Activated CD8-positive, alpha-beta T cell treated with anti-CD3 and anti-CD28 coated beads for 36 hours (primary cell): ENCODE measurements at regions not wholly inside any gene's neighbourhood (a gene's known extent, or its start where the extent isn't known, plus 50 kb on each side); places are given as distances from the start of the nearest gene placed in this dataset.

Experiments used
- ATAC-seq: fragments of 200-7000 bp; cut with Tn5 transposase; one replicate; pipeline ENCODE4 v1.10.0; 2021; ENCODE audit warnings: mild to moderate bottlenecking, moderate library complexity
- CTCF ChIA-PET: fragments of 350-600 bp; sonication (Branson Sonifier 250); formaldehyde crosslinking; loops from one replicate; lab custom pipeline; 2021; ENCODE audit warnings: antibody characterized with exemption; lab: Charles Lee
- POLR2A ChIA-PET: fragments of 350-600 bp; sonication (Branson Sonifier 250); formaldehyde crosslinking; loops from one replicate; lab custom pipeline; 2021; ENCODE audit warnings: antibody characterized with exemption; lab: Charles Lee
- DNase-seq: peaks from one replicate; pipeline ENCODE4 v3.0.0-alpha.2; 2020
- H3K27ac Mint-ChIP-seq: one replicate; pipeline ENCODE4 v1.8.0; 2021; ENCODE audit warnings: mild to moderate bottlenecking, mixed read lengths
- H3K27me3 Mint-ChIP-seq: one replicate; pipeline ENCODE4 v1.8.0; 2021; ENCODE audit warnings: mixed read lengths
- H3K36me3 Mint-ChIP-seq: one replicate; pipeline ENCODE4 v1.8.0; 2021; ENCODE audit warnings: low read depth, mixed read lengths
- H3K4me1 Mint-ChIP-seq: one replicate; pipeline ENCODE4 v1.8.0; 2021; ENCODE audit warnings: low read depth, mixed read lengths
- H3K4me3 Mint-ChIP-seq: one replicate; pipeline ENCODE4 v1.8.0; 2021; ENCODE audit warnings: mild to moderate bottlenecking, moderate library complexity, mixed read lengths
- H3K9me3 Mint-ChIP-seq: one replicate; pipeline ENCODE4 v1.8.0; 2021; ENCODE audit warnings: mixed read lengths
- intact Hi-C: fragments of 100-400 bp; cut with micrococcal nuclease; formaldehyde crosslinking; loops from one replicate; pipeline ENCODE4 v1.10.0; 2022
- TF ChIP-seq, protein P1 (sequence below): fragments of 200-600 bp; IDR thresholded peaks from one replicate; pipeline ENCODE4 v1.8.0; 2022; ENCODE audit warnings: antibody characterized with exemption, mild to moderate bottlenecking

DNA sequence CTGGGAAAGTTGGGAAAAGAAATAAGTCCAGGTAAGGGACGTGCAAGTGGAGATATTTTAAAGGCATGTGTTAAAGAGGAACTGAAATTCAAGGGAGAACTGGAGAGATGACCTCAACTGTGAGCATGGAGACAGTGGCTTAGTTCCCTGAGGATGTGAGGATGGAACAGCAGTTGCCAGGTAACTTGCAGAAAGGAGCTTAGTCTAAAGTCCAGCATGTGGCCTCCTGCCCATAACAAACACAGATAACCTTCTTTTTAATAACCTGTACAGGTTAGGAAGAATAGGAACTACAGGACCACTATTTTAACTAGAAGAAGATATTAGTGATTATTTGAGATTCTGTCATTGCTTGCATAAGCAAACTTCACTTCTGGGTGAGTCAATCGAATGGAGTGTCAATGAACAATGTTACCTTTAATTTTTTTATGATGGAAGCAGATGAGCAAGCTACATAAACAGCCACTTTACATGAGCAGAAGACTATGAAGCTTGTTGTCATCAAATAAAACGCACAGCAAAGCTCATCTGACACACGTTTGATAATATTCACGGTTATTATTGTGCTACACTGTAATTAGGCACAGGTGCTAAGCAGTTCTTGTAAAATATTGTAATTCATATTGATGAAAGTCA, 291.7 kb upstream of the DDHD1 start:
- H3K27ac Mint-ChIP-seq, result no peak overlapping the region
- no peaks in the 10 kb centered on the region for H3K4me1 Mint-ChIP-seq
- no peaks in the 10 kb centered on the region for H3K36me3 Mint-ChIP-seq
- peaks cover 3% of the 10 kb centered on the region for H3K27me3 Mint-ChIP-seq
- no peak overlapping the region for H3K4me3 Mint-ChIP-seq
- no peaks in the 10 kb centered on the region for H3K9me3 Mint-ChIP-seq
- DNase-seq (no peak), ATAC-seq (no peak)
- ChIA-PET CTCF (no interaction called here), POLR2A (no interaction called here)
- TF ChIP-seq, protein P1, sequence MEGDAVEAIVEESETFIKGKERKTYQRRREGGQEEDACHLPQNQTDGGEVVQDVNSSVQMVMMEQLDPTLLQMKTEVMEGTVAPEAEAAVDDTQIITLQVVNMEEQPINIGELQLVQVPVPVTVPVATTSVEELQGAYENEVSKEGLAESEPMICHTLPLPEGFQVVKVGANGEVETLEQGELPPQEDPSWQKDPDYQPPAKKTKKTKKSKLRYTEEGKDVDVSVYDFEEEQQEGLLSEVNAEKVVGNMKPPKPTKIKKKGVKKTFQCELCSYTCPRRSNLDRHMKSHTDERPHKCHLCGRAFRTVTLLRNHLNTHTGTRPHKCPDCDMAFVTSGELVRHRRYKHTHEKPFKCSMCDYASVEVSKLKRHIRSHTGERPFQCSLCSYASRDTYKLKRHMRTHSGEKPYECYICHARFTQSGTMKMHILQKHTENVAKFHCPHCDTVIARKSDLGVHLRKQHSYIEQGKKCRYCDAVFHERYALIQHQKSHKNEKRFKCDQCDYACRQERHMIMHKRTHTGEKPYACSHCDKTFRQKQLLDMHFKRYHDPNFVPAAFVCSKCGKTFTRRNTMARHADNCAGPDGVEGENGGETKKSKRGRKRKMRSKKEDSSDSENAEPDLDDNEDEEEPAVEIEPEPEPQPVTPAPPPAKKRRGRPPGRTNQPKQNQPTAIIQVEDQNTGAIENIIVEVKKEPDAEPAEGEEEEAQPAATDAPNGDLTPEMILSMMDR, result no peak
- intact Hi-C loops, result no loop called here

DNA sequence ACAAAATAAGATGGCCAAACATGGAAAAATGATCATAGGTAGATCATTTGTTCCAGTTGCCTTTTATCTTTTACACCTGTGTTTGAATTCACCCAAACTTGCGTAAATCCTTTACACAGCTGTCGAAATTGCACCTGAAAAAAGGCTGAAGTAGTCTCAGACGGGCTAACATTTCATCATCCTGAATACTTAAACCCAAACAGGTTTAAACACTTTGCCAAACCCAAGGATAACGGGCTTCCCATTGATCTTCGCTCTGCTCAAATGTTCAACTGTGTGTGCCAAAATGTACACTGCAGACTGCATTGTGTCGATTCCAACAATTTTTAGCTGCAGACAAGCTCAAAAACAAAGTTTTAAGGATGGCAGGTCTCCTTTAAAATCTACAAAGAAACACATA, 288.7 kb upstream of the DDHD1 start:
- POLR2A ChIA-PET, result no interaction called here
- CTCF ChIA-PET, result no interaction called here
- intact Hi-C loops, result no loop called here

DNA sequence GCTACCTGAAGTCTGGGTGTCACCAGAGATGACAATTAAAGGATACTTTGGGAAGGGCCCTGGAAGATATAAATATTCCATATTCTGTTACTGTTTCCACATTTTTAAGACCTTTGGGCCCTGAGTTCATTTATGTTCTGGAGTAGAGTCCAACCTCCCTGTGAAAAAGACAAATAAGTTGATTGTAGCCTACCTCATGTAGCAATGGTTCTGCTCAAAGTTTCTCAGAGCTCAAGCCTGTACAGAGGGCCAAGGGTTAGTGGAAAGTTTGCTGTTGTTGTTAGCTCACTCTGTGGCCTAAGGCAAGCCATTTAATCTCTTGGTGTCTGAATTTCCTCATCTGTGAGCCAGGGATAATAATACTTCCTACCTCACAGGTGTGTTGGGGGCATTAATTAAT, 284.7 kb upstream of the DDHD1 start:
- H3K4me3 Mint-ChIP-seq, result no peak overlapping the region

More for the DNA sequence above, 288.7 kb upstream of the DDHD1 start:
- TF ChIP-seq, protein P1, result no peak
- Mint-ChIP-seq H3K4me3 (no peak overlapping the region), H3K4me1 (no peaks in the 10 kb centered on the region), H3K27me3 (no peaks in the 10 kb centered on the region), H3K9me3 (peaks cover 5% of the 10 kb centered on the region), H3K36me3 (no peaks in the 10 kb centered on the region), H3K27ac (no peak overlapping the region)
- DNase-seq, result no peak
- no peak for ATAC-seq

DNA sequence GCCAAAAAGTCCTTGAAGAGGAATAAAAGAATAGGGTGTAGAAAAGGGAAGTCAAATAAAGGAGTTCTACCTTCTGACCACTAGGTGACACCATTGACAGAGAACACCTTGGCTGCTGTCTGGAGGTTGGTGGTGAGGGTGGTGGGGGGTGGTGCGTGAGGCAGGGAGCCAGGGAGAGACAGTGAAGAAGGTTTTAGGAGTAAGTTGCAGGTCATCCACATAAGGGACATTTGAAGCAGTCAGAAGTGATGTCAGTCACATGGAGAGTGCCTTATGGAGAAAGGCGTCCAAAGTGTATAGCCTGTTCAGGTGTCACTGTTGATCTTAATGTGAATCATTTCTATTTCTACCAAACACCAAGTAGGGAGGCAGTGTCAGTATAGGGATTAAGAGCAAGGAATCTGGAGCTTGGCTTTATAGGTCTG, 279.3 kb upstream of the DDHD1 start:
- H3K27ac Mint-ChIP-seq, result no peak overlapping the region
- ChIA-PET CTCF (interaction anchor here (0.8 to 1.1 kb wide), 2 partner anchors 17 to 22 kb away, joined by 3 read pairs; no protein-coding TSS in a partner anchor), POLR2A (interaction anchor here (0.6 kb wide), 1 partner anchor 146 kb away, joined by 4 read pairs; no protein-coding TSS in a partner anchor)
- ATAC-seq, result peak; percentile 58
- no peak for DNase-seq
- peaks cover 2% of the 10 kb centered on the region for H3K9me3 Mint-ChIP-seq
- H3K36me3 Mint-ChIP-seq, result no peaks in the 10 kb centered on the region
- H3K4me3 Mint-ChIP-seq, result no peak overlapping the region
- no peaks in the 10 kb centered on the region for H3K4me1 Mint-ChIP-seq
- TF ChIP-seq, protein P1, result peak; percentile 49
- intact Hi-C loops, result no loop called here
- H3K27me3 Mint-ChIP-seq, result no peaks in the 10 kb centered on the region

More for the DNA sequence above, 284.7 kb upstream of the DDHD1 start:
- POLR2A ChIA-PET, result no interaction called here
- Mint-ChIP-seq H3K36me3 (no peaks in the 10 kb centered on the region), H3K4me1 (no peaks in the 10 kb centered on the region), H3K27me3 (no peaks in the 10 kb centered on the region), H3K27ac (no peak overlapping the region), H3K9me3 (peaks cover 5% of the 10 kb centered on the region)
- intact Hi-C loops, result no loop called here
- CTCF ChIA-PET, result no interaction called here
- ATAC-seq (no peak), DNase-seq (no peak)
- TF ChIP-seq, protein P1, result no peak

DNA sequence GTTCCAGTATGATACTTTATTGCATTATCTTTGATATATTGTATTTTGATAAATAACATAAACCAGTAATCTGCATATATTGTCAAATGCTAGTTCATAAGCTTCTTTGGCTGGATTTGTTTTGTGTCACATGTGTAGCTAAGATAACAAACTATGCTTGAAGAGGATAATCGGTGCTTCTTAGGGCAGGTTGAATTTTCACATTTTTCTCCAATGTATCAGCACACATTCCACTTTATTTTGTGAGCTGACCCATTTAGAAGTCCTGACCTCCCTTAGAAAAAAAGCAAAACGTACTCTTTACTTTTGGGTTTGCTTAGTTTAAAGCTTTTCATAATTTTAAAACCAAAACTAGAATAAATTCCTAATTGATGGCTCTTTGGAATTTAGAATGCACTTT, 277.7 kb upstream of the DDHD1 start:
- no peaks in the 10 kb centered on the region for H3K27me3 Mint-ChIP-seq
- intact Hi-C loops, result no loop called here
- no peak overlapping the region for H3K4me3 Mint-ChIP-seq
- ATAC-seq, result no peak
- ChIA-PET CTCF (interaction anchor here (1.3 kb wide), 1 partner anchor 22 kb away, joined by 3 read pairs; no protein-coding TSS in a partner anchor), POLR2A (no interaction called here)
- TF ChIP-seq, protein P1, result no peak
- H3K4me1 Mint-ChIP-seq, result no peaks in the 10 kb centered on the region
- no peak for DNase-seq
- no peak overlapping the region for H3K27ac Mint-ChIP-seq
- no peaks in the 10 kb centered on the region for H3K36me3 Mint-ChIP-seq
- peaks cover 11% of the 10 kb centered on the region for H3K9me3 Mint-ChIP-seq
